GM13976 (cell line): ENCODE measurements at regions not wholly inside any gene's neighbourhood (a gene's known extent, or its start where the extent isn't known, plus 50 kb on each side); places are given as distances from the start of the nearest gene placed in this dataset.
A peak's percentile ranks its signal among the peaks of the same experiment; 100 is the strongest.
"Not testable (repeated sequence)": the region's sequence is repeated elsewhere in the genome, so short reads cannot be mapped to it uniquely, and the experiment has no call there.

Experiments used
- DNase-seq: peaks from one replicate; pipeline ENCODE4 v3.0.0; 2012; ENCODE audit warnings: low spot score
- in situ Hi-C: fragments of 300-500 bp; cut with MboI; formaldehyde crosslinking; loops from one replicate; pipeline ENCODE4 v1.12.0; 2022; ENCODE audit warnings: low sequenced_read_pairs, mixed read lengths, inconsistent platforms; ENCODE audit not compliant: unreplicated experiment
- TF ChIP-seq, protein P1 (sequence below): IDR thresholded peaks from 2 replicates; pipeline ENCODE4 v1.5.1; 2012; ENCODE audit warnings: borderline replicate concordance, mild to moderate bottlenecking; ENCODE audit not compliant: insufficient read depth; ENCODE audit errors: extremely low read depth, missing control alignments, control extremely low read depth

- TF ChIP-seq, protein P1, sequence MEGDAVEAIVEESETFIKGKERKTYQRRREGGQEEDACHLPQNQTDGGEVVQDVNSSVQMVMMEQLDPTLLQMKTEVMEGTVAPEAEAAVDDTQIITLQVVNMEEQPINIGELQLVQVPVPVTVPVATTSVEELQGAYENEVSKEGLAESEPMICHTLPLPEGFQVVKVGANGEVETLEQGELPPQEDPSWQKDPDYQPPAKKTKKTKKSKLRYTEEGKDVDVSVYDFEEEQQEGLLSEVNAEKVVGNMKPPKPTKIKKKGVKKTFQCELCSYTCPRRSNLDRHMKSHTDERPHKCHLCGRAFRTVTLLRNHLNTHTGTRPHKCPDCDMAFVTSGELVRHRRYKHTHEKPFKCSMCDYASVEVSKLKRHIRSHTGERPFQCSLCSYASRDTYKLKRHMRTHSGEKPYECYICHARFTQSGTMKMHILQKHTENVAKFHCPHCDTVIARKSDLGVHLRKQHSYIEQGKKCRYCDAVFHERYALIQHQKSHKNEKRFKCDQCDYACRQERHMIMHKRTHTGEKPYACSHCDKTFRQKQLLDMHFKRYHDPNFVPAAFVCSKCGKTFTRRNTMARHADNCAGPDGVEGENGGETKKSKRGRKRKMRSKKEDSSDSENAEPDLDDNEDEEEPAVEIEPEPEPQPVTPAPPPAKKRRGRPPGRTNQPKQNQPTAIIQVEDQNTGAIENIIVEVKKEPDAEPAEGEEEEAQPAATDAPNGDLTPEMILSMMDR = no peak
- DNase-seq = no peak
- in situ Hi-C loops = no loop called here
Observed at GRCh38 chr2:176923205-176923604, 289.4 kb upstream of the HNRNPA3 start.

DNA sequence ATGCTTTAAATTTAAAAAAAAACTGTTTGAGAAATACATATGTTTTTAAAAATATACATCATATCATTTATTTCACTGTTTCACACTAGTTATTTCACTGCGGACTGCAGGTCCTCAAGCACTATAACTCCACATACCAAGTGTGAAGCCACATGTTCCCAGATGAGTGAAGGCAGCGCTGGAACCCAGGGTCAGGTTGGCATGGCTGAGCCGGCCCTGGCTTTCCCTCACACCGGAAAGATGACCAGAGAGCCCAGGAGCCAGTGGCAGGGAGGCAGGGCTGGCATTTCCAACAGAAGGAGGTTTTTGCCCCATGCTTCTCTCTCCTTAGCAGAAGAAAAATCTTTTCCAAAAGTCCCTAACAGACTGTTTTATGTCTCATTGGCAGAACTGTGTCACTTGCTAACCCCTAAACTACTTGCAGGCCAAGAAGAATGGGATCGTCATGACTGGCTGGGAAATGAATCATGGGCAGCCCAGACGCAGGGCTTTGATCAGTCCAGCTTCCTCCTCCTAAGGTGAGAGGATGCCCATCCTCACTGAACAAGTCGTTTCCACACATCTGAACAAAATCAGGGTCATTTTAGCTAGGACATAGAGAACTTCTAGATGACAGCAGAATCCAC, 287.6 kb upstream of the HNRNPA3 start:
- in situ Hi-C loops = no loop called here
- TF ChIP-seq, protein P1 = no peak

GRCh38 chr2:176926453-176926852, 286.1 kb upstream of the HNRNPA3 start:
- no peak for DNase-seq
- in situ Hi-C loops = no loop called here
- TF ChIP-seq, protein P1 = no peak

More for the DNA sequence above, 287.6 kb upstream of the HNRNPA3 start:
- DNase-seq = no peak

DNA sequence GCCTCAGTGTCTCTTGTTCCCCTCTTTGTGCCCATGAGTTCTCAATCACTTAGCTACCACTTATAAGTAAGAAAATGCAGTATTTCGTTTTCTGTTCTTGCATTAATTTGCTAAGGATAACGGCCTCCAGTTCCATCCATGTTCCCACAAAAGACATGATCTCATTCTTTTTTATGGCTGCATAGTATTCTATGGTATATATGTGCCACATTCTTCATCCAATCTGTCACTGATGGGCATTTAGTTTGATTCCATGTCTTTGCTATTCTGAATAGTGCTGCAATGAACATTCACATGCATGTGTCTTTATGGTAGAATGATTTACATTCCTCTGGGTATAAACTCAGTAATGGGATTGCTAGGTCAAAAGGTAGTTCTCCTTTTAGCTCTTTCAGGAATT, 283.2 kb upstream of the HNRNPA3 start:
- in situ Hi-C loops, DNase-seq: not testable (repeated sequence)

DNA sequence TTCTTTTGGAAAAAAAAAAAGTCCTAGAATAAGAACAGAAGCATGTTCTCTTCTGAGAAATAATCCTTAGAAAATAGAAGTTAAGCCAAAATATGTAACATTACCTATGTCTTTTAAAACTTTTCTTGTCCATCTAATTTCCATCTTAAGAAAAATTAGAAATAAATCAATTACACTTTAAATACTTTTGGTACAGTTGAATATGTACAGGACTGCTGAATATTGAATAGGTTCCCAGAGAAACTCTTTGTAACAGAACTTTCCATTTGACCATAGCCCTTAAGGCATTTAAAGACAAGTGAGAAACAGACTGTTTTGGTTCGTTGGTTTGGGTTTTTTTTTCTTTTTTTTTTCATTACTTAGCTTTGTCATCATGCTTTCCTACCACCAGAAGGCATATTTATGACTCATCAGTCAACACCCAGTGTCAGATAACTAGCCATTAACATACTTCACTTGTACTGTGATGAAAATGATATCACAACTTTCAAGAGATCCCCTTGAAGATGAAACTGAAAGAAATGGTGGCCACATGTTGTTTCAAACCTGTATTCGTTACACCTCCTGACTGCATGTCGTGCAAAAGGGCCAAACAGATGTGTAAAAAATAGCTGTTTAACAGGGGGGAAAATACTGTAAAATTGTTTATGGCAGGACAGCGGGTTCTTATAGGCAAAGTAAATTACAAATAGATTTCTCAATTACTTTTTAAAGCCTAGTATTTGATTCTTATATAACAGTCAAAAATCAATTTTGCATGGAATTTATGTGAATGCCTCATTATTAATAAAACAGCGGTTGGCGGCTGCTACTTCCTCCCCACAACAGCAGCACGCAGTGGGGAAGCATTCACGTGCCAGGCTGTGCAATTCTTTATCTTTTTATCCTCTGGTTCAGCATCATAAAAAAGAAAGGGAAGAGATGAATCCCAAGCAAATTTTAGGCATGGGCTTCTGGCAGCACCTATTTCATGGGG, 280.7 kb upstream of the HNRNPA3 start:
- DNase-seq = peak; percentile 76
- in situ Hi-C loops = no loop called here
- TF ChIP-seq, protein P1 = no peak

DNA sequence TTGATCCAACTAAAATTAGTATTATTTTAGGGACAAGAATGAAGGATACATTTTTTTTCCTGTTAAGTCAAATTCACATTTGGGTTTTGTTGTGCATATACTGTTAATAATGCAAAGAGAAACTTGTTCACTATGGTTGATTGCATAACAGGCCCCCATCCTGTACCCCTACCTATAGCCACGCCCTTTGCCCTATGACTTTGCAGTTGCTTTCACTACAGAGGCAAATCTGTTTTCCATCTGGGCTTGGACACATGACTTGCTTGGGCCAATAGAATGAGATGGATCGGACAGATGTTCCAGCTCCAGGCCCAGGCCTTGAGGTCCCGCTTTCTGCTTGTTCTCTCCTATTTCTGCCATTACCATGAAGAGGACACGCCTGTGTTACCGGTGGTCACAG, 278.5 kb upstream of the HNRNPA3 start:
- in situ Hi-C loops = no loop called here
- TF ChIP-seq, protein P1 = no peak
- no peak for DNase-seq

DNA sequence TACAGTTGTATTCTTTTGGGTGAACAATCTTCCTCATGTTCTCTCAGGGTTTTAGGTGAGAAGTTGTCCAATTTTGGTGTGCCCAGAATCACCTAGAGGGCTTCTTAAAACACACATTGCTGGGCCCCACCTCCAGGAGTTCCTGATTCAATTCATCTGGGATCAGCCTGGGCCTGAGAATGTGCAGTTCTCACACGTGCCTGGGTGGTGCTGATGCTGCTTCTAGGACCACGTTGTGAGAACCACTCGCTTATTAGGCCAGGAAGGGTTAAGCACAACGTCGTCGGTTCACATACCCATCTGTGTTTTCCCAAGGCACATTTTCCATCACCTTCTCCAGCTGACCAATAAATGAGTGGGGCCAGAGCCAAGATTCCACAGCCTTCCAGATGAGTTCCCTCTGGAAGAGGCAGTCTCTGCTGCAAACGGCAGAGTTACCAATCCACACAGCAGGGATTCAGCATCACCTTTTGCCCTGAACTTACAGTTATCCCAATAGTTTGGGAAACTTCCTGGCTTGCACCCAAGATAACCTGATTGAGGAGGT, 277.7 kb upstream of the HNRNPA3 start:
- in situ Hi-C loops = no loop called here
- no peak for DNase-seq
- TF ChIP-seq, protein P1 = no peak
